Activated gamma-delta T cell treated with Interleukin-2 at 50 U/mL for 16 hours (primary cell): ENCODE measurements at regions not wholly inside any gene's neighbourhood (a gene's known extent, or its start where the extent isn't known, plus 50 kb on each side); places are given as distances from the start of the nearest gene placed in this dataset.

Experiments
- DNase-seq: peaks from one replicate; pipeline ENCODE4 v3.0.0-alpha.2; 2020

DNA sequence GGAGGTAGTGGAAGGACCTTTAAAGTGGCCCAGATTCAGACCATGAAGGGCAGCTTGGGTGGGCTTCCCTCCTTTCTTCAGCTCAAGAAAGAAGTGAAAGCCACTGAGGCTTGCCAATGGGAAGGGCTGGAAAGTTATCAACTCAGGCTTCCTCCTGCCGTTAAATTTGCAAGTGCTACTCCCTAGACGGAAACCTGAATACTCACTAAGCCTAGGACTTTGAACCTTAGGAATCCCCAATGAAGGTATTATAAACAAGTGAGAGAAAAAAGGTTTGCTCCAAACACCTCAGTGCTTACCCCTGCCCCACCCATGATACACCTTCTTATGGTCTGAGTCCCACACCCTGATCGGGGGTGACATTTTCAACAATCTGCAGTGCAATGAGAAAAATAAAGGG is 396.4 kb downstream of the SHQ1 start:
- DNase-seq: no peak

DNA sequence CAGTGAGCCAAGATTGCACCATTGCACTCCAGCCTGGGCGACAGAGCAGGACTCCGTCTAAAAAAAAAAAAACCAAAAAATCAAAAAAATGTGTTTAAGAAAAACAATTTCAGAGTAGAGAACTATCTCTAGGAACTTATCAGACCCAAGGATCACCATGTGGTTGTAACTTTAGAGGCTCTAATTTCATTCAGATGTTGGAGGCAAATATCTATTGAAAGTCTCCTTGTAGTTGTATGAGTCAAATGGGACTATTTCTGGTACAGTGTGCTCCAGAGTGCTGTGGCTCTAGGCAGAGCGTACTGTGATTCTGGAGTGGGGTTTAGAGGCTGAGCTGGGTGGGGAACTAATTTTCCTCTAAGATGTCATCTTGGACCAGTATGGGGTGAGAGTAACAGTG is 398.7 kb downstream of the SHQ1 start:
- DNase-seq: no peak

DNA sequence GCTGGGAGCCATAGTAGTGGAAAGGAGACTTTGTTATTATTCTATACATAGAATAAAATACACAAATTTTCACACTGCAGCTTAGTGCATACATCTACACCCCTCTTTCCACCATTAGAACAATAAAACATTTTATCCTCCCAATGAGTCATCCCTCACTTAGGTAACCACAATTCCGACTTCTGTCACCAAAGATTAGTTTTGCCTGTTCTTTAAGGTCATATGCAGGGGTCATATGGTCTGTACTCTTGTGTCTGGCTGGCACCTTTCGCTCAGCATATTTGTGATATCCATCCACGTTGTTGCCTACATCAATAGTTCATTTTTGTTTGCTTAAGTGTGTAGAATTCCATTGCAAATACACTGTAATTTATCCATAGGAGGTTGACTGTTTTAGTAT is 399.4 kb downstream of the SHQ1 start:
- DNase-seq: no peak

DNA sequence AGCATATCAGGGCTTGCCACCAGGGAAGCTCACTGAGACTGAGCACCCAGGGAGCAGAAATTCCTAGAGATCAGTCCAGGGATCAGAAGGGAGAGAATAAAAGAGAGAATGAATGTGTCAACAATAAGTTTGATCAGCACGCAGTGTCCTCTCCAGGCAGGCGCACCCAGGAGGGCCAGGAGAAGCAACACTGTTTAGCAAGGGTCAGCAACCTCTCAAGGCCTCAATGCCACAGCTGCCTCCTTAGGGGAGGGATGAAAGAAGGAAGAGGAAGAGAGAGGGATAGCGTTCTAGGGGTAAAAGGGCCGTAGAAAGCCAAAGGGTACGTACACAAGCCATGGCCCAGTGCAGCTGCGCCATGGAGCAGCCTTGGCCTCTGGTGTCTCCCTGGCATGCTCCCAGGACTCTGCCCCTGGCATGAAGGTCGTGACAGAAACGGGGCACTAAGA is 399.8 kb downstream of the SHQ1 start:
- no peak for DNase-seq

DNA sequence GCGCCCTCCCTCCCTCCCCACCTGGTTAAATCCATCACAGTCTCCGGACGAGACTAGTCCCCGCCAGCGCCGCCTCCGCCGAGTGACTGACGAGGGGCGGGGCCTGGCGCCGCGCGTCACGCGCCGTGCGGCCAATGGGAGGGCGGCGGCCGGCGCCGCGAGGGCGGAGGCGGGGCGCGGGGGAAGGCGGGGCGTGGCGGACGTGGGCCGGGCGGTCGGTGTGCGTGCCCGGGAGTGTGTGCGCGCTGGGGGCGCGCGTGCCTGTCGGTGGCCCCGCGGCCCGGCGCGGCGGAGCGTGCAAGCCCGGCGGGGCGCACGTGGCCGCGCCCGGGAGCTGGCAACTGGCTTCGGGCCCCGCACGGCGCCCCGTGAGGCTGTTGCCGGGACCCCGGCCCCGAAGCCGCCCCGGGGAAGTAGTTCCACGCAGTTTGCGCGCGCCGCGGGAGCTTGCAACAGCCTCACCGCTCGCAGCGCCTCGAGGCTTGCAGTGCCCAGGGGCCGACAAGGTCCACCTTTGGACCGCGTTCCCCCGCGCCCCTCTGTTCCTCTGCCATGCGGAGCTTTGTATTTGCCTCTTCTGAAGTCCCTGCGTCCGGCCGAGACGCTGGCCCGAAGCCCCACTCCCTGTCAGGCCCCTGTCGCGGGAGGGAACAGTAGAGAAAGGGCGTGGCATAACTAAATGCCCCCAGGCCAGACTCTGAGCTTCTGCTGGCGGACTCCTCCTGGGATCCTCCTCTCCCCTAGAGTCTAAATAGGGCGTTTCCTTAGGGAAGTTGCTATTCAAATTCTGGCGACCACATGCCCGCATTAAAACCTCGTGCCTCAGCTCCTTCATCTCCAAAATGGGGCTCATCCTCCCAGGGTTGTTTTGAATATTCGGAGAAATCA is 400.9 kb downstream of the SHQ1 start:
- peak; percentile 93 for DNase-seq

DNA sequence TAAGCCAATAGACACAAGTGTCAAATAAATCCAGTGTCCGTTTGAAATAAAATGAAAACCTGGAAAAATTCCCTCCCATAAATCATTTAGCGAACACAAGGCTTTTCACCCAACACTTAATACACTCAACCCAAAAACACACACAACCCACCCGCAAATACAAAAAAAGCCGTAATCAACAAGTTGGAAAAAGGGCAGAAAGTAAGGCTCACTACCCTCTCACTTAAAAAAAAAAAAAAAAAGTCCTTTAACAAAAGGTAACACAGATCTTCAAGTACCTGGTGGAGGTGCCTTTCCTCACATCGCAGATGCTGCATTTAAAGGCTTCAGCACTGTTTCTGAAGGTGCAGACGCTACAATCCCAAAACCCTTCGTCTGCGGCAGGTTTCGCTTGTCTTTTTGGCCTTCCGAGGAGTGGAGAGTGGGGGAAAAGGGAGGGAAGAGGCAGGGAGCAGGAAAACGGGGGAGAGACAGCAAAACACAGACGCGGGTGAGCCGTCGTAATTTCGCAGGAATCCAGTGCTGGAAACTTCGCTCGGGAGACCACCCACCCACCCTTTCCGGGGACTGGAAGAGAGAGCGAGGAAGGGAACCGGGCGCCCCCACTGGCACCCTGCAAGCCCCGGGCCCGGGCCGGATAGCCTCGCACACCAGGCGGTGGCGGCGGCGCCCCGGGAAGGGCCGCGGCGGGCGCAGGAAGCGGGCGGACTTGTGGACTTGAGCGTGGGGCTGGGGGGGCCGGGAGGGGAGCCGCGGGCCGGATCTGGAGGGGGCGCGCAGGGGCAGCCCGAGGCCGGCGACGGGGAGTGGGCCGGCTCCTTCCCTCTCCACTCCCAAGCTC is 401.8 kb downstream of the SHQ1 start, which contains the start of gene RYBP:
RYBP (minus strand) TSS at position 404 of the 841 bp plus-strand sequence.
- peak; percentile 14 for DNase-seq

DNA sequence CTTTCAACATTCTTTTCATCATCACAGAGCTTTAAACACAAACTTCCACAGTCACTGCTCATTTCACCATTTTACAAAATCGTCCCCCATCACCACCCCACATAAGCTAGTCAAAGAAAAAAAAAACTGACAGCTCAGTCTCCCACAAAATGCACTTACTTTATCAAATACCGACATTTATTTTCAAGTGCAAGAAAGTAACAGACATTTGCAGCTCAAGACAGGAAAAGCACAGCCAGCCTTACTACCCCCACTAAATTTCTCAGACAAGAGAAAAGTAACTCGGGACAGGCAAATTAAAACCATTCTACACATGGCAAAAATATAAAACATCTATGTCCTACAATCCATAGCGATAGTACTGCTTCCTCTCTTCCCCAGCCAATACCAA is 402.4 kb downstream of the SHQ1 start:
- DNase-seq: no peak

DNA sequence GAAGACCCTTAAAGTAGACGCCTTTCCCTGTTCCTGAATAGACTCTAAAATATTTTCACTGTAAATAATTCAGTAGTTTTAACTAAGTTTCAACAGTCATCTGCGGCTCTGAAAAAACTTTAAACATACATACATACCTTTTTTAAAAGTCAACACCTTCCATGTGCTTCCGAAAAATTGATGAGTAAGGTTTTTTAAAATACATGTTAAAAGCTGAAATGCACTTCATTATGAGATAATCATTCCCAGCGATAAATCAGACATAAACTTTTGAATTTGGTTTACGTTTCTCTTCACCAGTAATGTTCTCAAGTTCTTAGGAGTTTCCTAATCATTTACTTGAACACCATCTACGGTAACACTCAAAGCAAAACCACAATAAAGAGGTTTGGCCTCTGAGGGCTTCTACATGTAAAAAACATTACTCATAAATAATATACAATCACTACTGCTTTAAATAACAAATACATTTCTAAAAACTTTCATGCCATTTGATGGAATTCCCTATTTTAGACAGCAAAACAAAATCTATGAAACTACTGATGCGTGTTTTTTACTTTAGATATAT is 403.5 kb downstream of the SHQ1 start:
- DNase-seq: no peak

DNA sequence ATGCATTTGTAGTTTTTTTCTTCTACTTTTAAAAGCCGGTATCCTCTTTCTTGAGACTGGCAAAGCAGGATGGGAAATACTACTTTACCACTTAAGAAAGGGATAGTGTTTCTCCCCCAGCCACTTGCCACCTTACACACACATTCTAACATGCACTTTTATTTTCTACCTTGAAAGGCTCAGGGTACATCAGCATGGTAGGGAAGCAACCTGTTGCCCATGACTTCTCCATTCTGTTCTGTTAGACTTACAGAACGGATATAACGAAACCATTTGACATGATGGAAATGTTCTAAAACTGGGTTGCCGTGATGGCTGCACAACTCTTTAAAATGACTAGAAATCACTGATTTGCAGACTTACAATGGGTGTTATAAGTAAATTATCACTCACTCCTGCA is 405.5 kb downstream of the SHQ1 start:
- no peak for DNase-seq

DNA sequence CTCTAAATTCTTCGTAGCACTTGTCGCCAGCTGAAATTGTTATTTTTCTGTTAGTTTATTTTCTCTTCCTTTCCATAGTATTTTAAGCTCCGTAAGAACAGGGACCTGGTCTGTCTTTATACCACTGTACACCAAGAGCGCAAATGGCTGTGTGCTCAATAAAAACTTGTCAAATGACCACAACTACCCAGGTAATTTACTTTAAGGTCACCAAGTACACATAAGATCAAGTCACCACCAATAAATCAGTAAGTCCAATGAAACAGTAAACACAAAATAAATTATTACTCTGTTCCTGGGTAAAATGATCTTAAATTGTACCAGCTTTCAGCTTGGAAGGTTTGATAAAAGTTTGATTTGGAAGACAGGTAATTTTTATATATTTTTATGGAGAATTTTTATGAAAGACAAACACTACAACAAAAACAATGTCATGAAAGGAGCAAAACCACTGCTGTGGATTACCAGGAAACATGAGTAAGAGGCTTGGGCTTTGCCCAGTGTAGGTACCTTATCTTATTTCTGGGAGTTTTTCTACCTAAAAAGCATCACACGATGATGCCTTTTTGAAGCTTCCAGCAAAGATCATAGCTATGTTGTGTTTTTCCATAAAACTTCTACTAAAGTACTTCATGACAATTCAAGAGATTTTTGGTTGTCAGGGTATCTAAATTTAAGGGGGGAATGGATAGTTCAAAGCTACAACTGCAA is 406.8 kb downstream of the SHQ1 start:
- no peak for DNase-seq

DNA sequence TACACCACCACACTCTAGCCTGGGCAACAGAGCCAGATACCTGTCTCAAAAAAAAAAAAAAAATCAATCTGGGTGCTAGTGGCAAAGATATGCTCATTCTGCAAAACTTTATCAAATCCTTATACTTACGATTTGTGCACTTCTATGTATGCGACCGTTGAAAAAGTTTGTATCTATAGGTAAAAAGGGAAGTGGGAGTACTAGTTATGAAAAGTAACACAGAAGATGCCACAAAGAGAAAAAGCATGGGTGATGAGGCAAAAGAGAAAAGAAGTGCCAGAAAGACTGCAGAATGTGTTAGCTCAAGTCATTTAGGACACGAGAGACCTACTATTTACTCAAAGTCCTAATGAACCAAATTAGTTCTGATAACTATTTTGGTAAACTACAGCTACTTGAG is 407.8 kb downstream of the SHQ1 start:
- DNase-seq: no peak

DNA sequence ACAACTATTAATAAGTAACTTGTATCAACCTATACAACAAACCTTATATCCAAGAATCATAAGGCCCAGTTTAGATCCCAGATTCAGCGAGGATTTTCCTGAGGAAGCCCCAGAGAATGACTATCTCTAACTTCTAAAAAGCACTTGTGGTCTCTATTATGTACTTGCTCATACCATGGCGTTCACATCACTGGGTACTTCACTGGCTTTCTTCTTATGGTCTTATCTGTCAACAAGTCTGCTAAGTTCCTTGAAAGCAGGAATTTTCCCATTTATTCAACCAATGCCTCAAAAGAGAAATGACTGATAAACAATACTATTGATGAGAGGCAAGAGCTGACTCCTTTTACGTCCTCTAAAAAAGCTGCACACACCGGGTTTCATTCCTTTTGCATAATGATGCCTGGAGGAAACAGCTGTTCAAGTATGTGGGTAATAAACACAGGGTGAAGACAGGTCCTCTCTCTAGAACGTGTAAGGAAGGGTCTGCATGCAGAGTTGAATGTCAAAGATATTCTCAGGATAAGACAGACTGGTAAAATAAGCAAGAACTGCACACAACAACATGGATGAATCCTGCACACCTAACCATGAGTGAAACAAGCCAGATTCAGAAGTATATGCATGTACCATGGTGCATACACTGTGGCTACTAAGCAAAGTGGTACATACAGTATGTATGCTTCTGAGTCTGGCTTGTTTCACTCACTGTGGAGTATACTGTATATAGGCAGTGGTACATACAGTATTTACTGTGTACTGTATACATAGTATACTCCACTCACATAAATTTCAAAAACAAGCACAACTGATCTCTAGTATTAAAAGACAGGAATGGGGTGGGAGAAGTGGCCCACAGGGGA is 408.7 kb downstream of the SHQ1 start:
- no peak for DNase-seq

DNA sequence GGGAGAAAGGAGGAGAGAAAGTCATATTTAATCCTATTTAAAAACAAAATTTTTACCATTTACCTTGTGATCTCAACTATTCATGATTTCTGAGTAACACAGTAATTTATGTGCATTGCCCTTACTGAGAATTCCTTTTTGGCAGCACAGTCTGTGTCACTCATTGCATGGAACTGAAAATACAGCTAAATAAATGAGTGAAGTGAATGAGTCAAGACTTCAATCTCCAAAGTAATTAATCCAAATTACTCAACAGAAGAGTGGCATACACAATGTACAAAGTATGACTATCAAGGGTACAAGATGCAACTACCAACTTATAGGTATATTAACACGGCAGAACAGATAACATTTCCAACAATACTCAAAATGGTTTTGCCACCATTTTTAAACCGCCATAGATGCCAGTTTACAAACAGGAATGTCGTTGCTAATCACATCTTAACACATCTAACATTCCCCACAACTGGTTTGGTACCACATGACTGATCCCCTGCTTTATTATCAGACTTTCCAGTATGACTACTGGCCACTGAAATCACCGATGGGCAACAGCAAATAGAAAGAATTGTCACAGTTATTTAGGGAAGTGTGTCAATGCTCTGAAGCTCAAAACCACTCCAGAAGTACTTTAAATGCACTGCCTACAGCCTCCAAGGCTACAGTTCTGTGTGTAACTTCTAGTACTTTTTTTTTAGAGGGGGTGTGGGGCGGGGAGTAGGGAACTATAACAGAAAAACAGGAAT is 410.4 kb downstream of the SHQ1 start:
- no peak for DNase-seq

DNA sequence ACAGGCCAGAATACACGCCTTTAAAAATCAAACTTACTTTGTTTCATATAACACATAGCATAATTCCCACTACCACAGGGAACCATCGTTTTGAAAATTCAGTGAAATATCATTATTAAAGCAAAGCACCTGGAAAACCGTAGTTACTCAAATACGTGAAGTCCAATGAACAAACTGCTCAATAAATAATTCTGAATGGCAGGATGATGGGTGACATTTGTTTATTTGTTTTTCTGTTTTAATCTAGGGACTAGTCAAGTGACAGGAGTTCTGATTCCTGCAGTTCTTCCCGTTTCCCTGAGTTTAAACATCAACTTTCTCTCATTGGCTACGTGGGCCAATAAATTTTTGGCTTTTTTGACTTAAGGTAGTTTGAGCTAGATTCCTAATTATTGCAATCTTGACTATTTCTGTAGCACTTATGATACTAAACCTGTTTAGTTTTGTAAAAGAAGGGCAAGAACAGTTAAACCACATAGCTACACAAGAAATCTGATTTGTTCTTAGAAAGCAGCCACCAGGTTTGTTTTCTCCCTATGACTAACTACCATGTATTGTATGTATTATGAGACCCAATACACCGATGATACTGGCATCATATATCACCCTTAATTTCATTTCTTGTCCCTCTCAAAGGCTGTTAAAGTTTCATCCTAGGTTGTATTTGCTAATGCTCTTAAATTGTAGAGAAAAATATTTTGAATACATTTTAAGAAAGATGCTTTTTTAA is 411.2 kb downstream of the SHQ1 start:
- no peak for DNase-seq

DNA sequence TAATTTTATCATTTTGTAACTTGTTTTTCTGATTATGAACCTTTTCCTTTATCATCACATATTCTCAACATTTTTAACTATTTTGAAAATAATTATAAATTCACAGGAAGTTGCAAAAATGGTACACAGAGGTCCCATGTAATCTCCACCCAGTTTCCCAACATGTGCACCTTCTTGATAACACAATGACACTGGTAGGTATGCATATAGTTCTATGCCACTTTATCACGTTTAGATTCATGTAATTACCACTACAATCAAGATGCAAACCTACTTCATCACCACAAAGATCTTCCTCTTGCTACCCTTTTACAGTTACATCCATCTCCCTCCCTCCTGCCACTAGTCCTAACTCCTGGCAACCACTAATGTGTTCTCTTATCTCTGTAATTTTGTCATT is 413.9 kb downstream of the SHQ1 start:
- DNase-seq: no peak

DNA sequence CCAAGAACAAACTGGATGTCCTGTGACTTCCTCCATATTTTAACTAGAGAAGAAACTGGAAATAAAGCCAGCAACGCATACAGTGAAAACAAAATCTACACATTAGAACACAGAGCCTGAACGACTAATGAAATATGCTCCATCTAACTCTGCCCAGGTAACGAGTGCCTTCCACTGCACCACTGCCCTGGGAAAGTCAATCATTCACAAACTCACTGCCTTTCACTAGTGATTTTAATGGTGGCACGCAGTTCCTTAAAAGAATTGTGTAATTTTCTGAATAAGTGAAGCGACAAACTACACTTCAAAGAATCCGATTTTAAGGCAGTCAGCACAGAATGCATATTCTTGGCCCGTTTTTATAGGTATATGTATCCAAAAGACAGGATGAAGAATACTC is 416.0 kb downstream of the SHQ1 start:
- DNase-seq: no peak

DNA sequence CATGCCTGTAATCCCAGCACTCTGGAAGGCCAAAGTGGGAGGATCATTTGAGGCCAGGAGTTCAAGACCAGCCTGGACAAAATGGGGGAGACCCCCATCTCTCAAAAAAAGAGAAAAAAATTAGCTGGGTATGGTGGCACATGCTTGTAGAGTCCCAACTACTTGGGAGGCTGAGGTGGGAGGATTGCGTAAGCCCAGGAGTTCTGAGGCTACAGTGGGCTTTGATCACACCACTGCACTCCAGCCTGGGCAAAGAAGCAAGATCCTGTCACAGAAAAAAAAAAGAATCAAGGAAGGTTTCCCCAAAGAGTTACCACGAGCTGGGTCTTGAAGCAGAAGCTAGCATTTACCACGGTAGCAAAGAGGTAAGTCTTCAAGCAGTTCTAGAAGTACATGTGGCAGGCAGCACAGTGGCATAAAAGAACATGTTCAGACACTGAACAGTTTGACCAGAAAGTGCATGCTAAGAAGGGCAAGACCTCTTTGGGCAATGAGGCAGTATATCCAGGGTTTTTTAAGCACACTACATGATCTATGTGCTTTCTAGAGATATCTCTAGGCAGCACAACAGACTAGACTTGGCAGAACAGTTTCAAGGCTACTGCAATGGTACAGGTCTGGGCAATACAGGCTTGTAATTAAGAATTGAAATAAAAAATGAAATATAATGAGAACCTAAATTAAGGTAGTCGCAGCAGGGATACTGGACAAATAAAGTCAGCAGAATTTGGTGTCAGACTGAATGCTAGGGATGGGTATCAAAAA is 418.5 kb downstream of the SHQ1 start:
- no peak for DNase-seq

DNA sequence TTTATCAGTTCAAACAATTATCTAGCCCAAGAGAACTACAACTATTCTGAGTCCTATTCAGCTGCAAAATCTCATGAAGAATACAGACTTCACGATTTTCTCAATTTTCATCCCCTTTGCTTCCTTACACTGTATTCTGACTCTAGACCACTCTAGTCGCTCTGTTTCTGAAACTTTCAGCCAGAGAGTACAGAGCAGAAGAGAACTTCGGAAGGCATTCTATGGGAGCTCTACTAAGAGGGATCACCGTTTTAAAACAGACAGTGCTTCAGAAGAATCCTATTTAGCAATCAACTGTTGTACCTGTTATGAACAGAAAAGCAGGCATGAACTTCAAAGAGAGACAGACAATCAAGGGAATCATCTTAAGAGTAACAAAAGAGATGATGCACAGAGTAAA is 419.4 kb downstream of the SHQ1 start:
- no peak for DNase-seq

DNA sequence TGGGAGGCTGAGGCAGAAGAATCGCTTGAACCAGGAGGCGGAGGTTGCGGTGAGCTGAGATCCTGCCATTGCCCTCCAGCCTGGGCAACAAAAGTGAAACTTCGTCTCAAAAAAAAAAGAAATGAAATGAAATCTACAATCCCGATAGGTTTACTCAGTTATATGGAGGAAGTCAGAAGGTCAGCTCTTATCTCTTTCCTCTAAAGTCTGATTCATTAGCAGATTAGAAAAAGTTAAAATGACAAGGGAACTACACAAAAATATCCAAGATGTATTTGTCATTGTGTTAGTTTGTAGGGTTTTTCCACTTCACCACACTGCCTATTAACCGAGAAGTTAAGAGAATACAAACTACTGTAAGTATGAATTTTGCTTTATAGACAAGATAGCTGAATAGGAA is 420.6 kb downstream of the SHQ1 start:
- no peak for DNase-seq
